PC-9 (cell line): ENCODE measurements at regions not wholly inside any gene's neighbourhood (a gene's known extent, or its start where the extent isn't known, plus 50 kb on each side); places are given as distances from the start of the nearest gene placed in this dataset.

ENCODE experiments used
- EZH2 ChIP-seq: fragments of 200-600 bp; sonication (generic); IDR thresholded peaks from 2 replicates; pipeline ENCODE4 v1.8.0; 2017; ENCODE audit warnings: antibody characterized with exemption, low read depth
- TF ChIP-seq, protein P1 (sequence below): fragments of 200-600 bp; sonication (generic); conservative IDR thresholded peaks from 2 replicates; pipeline ENCODE4 v1.6.1; 2017; ENCODE audit warnings: mixed run types, antibody characterized with exemption, mild to moderate bottlenecking, moderate library complexity

DNA sequence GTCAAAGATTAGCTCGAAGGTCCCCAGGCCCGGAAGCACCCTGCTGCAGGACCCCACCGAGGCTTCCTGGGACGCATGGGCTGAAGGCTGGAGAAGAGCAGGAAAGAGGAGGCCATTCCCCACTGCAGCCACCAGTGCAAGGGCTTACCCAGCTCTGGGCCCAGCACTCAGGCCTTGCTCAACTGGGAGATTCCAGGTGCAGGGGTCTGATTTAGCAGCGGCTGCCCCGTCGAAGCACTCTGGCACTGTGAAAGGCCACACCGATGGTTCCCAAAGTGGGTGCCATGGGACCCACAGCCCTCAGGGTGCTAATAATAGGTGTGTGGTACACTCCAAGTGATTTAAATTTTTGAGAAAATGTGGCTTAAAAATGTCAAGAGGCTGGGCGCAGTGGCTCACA is 130.9 kb downstream of the OAT start:
- TF ChIP-seq, protein P1, sequence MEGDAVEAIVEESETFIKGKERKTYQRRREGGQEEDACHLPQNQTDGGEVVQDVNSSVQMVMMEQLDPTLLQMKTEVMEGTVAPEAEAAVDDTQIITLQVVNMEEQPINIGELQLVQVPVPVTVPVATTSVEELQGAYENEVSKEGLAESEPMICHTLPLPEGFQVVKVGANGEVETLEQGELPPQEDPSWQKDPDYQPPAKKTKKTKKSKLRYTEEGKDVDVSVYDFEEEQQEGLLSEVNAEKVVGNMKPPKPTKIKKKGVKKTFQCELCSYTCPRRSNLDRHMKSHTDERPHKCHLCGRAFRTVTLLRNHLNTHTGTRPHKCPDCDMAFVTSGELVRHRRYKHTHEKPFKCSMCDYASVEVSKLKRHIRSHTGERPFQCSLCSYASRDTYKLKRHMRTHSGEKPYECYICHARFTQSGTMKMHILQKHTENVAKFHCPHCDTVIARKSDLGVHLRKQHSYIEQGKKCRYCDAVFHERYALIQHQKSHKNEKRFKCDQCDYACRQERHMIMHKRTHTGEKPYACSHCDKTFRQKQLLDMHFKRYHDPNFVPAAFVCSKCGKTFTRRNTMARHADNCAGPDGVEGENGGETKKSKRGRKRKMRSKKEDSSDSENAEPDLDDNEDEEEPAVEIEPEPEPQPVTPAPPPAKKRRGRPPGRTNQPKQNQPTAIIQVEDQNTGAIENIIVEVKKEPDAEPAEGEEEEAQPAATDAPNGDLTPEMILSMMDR, result no peak
- TF ChIP-seq EZH2, result no peak
